Rectal smooth muscle tissue (tissue), 1 donor: ENCODE measurements at regions not wholly inside any gene's neighbourhood (a gene's known extent, or its start where the extent isn't known, plus 50 kb on each side); places are given as distances from the start of the nearest gene placed in this dataset.

Experiments
- H3K27ac ChIP-seq: one replicate; pipeline ENCODE4 v1.7.0; 2013; ENCODE audit warnings: low read depth, low read length, inconsistent platforms
- H3K27me3 ChIP-seq: one replicate; pipeline ENCODE4 v1.7.0; 2013; ENCODE audit warnings: low read length; ENCODE audit not compliant: control insufficient read depth, insufficient read depth
- H3K36me3 ChIP-seq: one replicate; pipeline ENCODE4 v1.7.0; 2013; ENCODE audit warnings: low read length; ENCODE audit not compliant: control insufficient read depth, insufficient read depth
- H3K4me1 ChIP-seq: one replicate; pipeline ENCODE4 v1.7.0; 2013; ENCODE audit warnings: low read length; ENCODE audit not compliant: control insufficient read depth, insufficient read depth
- H3K4me3 ChIP-seq: one replicate; pipeline ENCODE4 v1.7.0; 2013; ENCODE audit warnings: low read length
- H3K9ac ChIP-seq: one replicate; pipeline ENCODE4 v1.7.0; 2013; ENCODE audit warnings: low read length

DNA sequence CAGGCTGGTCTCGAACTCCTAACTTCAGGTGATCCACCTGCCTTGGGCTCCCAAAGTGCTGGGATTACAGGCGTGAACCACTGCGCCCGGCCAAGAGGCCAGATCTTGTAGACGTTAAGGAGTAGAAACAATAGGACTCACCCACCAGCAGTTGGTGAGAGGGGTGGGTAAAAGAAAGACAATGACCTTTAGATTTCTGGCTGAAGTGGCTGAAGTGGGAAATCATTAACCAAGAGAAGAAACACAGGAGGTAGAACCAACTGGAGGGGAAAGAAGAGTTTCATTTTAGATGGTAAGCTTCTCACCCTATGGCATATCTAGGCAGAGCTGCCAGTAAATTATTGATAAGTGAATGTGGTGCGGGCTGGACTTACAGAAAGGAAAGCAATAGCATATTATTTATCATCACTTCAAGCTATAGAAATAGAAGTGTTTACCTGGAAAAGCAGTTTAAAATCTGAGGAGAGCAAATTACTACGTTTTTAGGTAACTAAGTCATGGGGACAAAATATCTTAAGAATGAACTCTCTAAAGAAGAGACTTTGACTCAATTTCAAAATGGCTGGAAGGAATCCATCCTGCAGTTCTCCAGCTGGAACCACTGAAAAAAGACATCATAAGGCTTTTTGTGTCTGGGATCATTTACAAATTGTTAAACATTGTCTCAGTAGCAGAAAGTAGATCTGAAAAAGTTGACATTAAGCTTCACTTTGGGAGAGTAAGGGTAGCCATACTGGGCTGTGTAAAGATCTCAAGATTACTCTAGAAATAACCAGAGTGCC, 109.6 kb downstream of the ALDH8A1 start:
- Histone ChIP-seq H3K27ac (no peak overlapping the region), H3K9ac (no peak overlapping the region)

GRCh38 chr6:134835993-134836392, 113.9 kb downstream of the ALDH8A1 start:
- Histone ChIP-seq H3K9ac (no peak overlapping the region), H3K27ac (no peak overlapping the region), H3K4me3 (no peak overlapping the region), H3K27me3 (no peaks in the 10 kb centered on the region), H3K4me1 (no peaks in the 10 kb centered on the region), H3K36me3 (no peaks in the 10 kb centered on the region)

More for the DNA sequence above, 109.6 kb downstream of the ALDH8A1 start:
- H3K4me1 ChIP-seq, result no peaks in the 10 kb centered on the region
- no peak overlapping the region for H3K4me3 ChIP-seq
- no peaks in the 10 kb centered on the region for H3K36me3 ChIP-seq
- no peaks in the 10 kb centered on the region for H3K27me3 ChIP-seq

DNA sequence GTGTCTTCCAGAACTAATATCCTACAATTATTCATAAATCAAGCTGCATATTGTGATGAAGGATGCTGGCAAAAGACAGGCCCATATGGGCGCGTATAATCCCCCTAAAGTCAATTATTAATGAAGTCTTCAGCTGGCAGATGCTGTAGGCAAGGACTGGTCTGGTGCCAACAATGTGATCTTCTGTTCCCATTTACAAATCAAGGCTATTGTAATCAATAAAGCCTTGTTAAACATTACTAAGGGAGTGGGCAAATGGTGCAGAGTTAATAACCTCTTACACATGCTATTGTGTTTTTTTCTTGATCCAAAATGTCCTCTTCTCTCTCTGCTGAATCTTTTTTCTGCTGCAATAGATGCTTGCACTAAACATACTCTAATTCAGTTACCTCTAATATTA, 119.0 kb downstream of the ALDH8A1 start:
- Histone ChIP-seq H3K4me3 (no peak overlapping the region), H3K9ac (no peak overlapping the region), H3K4me1 (peaks cover 6% of the 10 kb centered on the region), H3K36me3 (no peaks in the 10 kb centered on the region), H3K27me3 (no peaks in the 10 kb centered on the region), H3K27ac (no peak overlapping the region)

- Histone ChIP-seq H3K9ac (no peak overlapping the region), H3K36me3 (no peaks in the 10 kb centered on the region), H3K27ac (no peak overlapping the region), H3K27me3 (no peaks in the 10 kb centered on the region), H3K4me1 (peaks cover 6% of the 10 kb centered on the region), H3K4me3 (no peak overlapping the region)
Observed at GRCh38 chr6:134830194-134830593, 119.7 kb downstream of the ALDH8A1 start.

GRCh38 chr6:134828641-134829040, 121.3 kb downstream of the ALDH8A1 start:
- H3K27ac ChIP-seq, result no peak overlapping the region
- H3K4me3 ChIP-seq, result no peak overlapping the region
- H3K4me1 ChIP-seq, result peaks cover 6% of the 10 kb centered on the region
- H3K36me3 ChIP-seq, result no peaks in the 10 kb centered on the region
- H3K27me3 ChIP-seq, result no peaks in the 10 kb centered on the region
- H3K9ac ChIP-seq, result no peak overlapping the region

DNA sequence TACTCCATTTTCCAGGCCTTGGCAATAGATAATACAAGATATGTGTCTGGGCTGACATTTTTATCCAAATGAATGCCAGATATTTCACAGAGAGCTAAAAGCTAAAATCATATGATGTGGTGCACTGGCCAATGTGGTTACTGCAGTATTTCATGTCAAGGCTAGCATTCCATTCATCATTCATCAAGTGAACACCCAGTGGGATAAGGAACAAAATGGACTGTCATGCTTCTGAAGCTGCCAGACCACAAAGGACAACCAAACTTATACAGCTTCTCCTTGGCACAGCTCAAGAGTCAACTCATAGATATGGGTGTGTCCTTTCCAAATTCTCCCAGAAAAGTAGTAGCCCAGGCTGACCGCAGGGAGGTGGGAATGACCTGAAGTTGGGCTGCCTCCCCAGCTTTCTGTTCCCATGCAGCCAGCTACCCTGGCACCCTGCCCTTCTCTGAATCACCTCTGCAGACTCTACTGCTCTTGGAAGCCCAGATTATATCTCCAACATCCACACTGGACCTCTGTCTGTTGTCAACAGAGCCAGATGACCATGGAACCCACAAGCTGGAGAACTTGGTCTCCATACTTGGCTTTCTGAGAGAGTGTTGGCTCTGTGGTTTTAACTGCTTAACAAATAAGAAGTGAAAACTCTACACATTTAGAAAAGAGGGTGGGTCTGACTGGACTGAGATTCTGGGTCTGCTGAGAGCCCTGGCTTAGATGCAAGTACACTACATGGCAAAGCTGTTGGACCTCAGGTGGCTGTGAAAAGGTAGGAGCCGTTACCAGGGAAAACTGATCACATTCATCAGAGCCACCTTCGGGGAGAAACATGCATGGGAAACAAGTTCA, 122.8 kb downstream of the ALDH8A1 start:
- H3K4me3 ChIP-seq, result no peak overlapping the region
- H3K4me1 ChIP-seq, result peaks cover 6% of the 10 kb centered on the region
- H3K9ac ChIP-seq, result no peak overlapping the region
- H3K27me3 ChIP-seq, result no peaks in the 10 kb centered on the region
- no peaks in the 10 kb centered on the region for H3K36me3 ChIP-seq
- no peak overlapping the region for H3K27ac ChIP-seq

- H3K27ac ChIP-seq, result no peak overlapping the region
- H3K4me3 ChIP-seq, result no peak overlapping the region
- no peaks in the 10 kb centered on the region for H3K36me3 ChIP-seq
- no peaks in the 10 kb centered on the region for H3K27me3 ChIP-seq
- peaks cover 6% of the 10 kb centered on the region for H3K4me1 ChIP-seq
- H3K9ac ChIP-seq, result no peak overlapping the region
Observed at GRCh38 chr6:134823710-134824034, 126.2 kb downstream of the ALDH8A1 start.

DNA sequence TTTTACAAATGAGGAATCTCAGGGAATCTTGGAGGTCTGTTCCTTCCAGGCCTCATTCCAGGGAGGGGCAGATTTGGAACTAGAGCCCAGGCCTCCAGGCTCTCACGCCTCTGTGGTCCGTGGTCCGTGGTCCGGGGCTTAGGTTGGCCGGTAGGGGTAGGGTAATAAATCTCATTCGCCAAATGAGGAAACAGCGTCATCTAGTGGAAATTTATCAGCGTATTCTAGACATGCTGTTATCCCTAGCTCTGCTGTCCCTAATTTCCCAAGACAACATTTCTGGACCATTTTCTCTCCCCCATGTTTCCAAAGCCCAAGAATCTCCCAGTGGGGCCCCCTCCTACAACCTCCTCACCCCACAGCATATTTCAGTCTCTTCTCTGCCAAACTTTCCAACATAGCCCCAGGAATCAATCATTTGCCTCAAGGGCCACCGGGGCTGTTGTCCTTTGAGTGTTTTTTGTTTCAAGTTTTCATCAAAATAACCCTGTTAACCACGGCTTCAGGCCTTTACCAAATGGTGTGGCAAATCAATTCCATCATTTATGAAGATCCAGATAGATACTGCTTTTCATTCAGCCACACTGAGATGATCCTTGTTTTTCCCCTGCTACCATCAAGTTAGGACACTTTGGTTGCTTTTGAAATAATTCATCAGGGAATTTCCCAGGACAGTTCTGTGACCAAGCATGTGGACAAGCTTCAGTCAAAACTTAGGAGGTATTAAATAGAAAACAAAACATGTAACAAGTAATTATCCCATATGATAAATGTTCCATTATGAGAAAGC, 126.8 kb downstream of the ALDH8A1 start:
- H3K36me3 ChIP-seq, result no peaks in the 10 kb centered on the region
- H3K4me1 ChIP-seq, result peaks cover 6% of the 10 kb centered on the region
- no peaks in the 10 kb centered on the region for H3K27me3 ChIP-seq
- no peak overlapping the region for H3K27ac ChIP-seq
- peak overlapping the region; percentile 32 for H3K9ac ChIP-seq
- H3K4me3 ChIP-seq, result no peak overlapping the region

DNA sequence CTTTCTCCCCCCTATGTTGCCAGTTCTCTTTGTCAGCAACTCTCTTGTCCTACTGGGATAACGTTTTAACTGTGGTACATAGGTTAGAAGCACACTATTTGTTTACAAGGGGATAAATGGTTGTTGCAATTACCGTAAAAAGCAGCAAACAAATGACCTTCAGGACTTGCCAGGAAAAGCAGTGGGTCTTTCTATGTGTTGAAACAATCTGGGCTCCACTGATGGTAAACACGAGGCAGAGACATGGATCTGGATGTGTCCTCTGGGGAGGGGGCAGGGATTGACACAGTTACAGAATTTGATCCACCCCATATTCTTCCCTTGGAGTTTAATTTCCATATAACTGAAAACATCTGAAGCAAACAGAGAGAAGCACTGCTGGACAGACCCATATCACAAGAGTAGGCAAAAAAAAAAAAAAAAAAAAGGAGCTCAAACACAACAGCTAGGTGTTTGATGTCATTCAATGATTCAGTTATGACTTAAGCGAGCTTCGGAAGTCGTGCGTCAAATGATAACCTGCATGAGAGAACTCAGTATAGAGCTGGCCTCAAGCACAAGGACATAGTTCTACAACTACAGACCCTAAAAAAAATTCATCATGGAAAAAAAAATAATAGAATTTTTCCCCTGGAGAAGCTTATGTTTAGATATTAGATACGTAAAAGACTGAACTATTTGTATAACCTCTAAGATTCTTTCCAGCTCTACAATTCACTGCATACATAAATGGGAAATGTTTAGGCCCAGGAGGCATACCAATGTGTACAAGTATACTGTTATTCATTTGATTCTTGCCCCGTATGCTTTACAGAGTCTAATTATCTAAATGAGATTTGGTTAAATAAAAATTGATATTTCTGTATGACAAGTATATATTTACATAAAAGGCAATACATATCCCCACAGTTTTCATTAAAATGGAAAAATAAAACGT, 127.7 kb downstream of the ALDH8A1 start:
- no peaks in the 10 kb centered on the region for H3K36me3 ChIP-seq
- H3K27me3 ChIP-seq, result no peaks in the 10 kb centered on the region
- no peak overlapping the region for H3K9ac ChIP-seq
- no peak overlapping the region for H3K27ac ChIP-seq
- H3K4me3 ChIP-seq, result no peak overlapping the region
- H3K4me1 ChIP-seq, result peaks cover 5% of the 10 kb centered on the region

GRCh38 chr6:134821397-134821796, 128.5 kb downstream of the ALDH8A1 start:
- Histone ChIP-seq H3K27ac (no peak overlapping the region), H3K9ac (no peak overlapping the region), H3K4me1 (no peaks in the 10 kb centered on the region), H3K27me3 (no peaks in the 10 kb centered on the region), H3K36me3 (no peaks in the 10 kb centered on the region), H3K4me3 (no peak overlapping the region)

DNA sequence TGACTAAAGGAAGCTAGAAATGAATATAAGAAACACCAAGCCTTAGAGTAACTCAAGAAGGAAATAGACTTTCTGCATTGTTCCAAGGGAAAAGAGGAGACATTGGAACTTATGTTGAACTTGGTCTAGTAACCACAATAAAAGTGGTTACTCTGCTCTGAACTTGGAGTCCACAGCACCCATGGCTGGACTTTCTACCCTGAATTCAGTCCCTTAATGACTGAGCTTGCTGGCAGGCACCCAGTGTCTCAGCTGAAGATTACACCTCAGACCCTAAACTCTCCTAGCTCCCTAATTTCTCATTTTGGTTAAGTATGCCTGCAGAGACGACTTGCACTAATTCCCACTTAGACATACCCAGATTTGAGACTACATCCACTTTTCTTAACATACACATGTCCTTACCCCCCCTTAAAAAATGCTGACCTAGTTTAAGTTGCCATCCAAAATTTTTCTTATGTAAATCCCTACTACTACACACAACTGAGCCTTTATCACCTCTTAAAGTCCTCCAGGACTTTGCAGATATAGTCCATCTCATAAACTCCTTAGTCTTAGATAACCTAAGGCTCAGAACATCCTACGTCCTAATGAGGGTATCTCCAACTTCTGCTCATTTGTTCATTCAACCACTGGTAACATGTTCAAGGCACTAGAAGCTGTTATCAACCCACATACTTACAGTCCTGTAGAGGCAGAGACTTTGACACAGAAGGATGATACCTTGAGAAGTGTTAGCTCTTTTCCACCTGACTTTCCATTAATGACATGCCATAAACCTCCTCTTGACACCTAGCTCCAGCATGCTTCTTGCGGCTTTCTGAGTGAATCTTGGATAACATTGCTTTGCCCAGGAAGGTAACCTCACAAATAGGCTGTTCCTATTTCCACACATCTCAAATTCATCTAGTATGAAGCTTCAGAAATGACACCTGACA, 129.8 kb downstream of the ALDH8A1 start:
- H3K4me1 ChIP-seq, result no peaks in the 10 kb centered on the region
- no peak overlapping the region for H3K9ac ChIP-seq
- no peaks in the 10 kb centered on the region for H3K36me3 ChIP-seq
- no peak overlapping the region for H3K4me3 ChIP-seq
- H3K27me3 ChIP-seq, result no peaks in the 10 kb centered on the region
- H3K27ac ChIP-seq, result no peak overlapping the region
